Erythroblast (primary cell): ENCODE measurements at regions not wholly inside any gene's neighbourhood (a gene's known extent, or its start where the extent isn't known, plus 50 kb on each side); places are given as distances from the start of the nearest gene placed in this dataset.

Experiments
- GATA1 ChIP-seq: IDR thresholded peaks from 2 replicates; pipeline ENCODE4 v1.6.1; 2011; ENCODE audit warnings: low read depth, mild to moderate bottlenecking, control low read depth, low read length, moderate library complexity
- POLR2A ChIP-seq: IDR thresholded peaks from 2 replicates; pipeline ENCODE4 v1.6.1; 2011; ENCODE audit warnings: mild to moderate bottlenecking, low read length

- no peak for TF ChIP-seq POLR2A
- no peak for TF ChIP-seq GATA1
These were observed 191.7 kb upstream of the NR3C1 start for GRCh38 chr5:143594902-143595818.
